CD4-positive, alpha-beta T cell treated with Interleukin-12 subunit alpha and Interleukin-12 subunit beta, for 1 hour (primary cell): ENCODE measurements at regions not wholly inside any gene's neighbourhood (a gene's known extent, or its start where the extent isn't known, plus 50 kb on each side); places are given as distances from the start of the nearest gene placed in this dataset.

Experiments
- DNase-seq: peaks from one replicate; pipeline ENCODE4 v3.0.0-alpha.2; 2020

DNA sequence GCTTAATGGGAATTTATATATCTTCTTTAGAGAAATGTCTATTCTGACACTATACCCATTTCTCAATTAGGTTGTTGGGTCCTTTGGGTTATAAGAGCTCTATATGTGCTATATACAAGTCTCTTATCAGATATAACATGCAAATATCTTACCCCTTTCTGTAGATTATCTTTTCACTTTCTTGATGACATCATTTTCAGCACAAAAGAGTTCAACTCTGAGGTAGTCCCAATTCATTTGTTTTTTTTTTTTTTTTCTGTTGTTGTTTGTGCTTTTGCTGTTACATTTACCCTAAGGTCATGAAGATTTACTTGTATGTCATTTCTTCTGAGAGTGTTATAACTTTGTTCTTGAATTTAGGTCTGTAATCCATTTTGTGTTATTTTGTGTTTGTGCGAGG lies 326.4 kb downstream of the CENPC start:
- no peak for DNase-seq

DNA sequence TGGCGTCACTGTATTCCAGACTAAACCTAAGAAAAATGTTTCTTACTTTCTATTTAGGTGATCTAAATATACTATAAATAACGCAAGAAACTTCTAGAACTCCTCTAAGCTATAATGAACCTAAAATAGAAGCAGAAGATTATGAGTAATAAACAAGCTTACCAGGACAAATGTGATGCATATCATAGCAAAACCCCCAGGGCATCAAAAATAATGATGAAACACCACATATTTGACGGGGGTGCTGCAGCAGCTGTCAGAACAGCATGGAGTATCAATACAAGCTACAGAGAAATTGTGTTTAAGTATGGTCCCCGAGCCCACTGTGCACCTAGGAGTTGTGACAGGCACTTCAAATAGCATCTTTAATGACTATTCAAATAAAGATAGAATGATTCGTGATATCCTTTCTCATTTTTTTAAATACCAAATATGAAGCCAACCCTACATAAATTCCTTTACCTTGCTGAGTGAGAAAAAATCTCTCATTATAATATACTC lies 337.3 kb downstream of the CENPC start:
- DNase-seq = no peak

GRCh38 chr4:67204441-67204840 lies 340.9 kb downstream of the CENPC start:
- no peak for DNase-seq

DNA sequence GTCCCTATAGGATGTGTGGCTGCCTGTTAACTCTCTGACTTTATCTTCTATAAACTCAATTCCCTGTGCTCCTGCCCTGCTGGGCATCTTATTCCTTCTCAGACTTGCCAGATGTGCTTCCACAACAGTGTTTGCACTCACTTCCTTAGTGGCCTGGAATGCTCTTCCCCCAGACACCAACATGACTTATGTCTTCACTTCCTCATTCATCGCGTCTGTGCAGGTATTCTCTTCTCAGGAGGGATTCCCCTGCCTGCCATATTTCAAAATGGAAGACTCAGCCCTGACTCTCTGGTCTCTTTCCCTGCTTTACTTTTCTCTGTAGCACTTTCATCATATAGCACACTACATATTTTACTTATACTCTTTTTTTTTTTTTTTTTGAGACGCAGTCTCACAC lies 344.0 kb downstream of the CENPC start:
- DNase-seq = no peak

DNA sequence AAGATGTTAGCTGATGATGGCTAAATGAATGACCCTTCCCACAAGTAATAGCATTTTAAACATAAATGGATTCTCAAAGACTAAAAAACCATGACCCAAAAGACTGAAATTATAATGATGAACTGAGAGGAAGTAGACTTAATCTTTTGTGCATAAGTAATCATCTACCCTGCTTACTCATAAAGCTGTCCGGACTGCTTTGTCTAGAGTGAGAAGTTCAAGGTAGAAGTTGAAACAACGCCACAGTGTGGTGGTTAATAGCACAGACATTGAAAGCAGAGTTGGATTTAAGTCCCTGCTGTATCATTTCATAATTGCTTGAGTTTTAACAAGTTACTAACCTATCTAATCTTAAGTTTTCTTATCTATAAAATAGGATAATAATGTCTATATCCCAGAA lies 346.6 kb downstream of the CENPC start:
- DNase-seq = no peak

DNA sequence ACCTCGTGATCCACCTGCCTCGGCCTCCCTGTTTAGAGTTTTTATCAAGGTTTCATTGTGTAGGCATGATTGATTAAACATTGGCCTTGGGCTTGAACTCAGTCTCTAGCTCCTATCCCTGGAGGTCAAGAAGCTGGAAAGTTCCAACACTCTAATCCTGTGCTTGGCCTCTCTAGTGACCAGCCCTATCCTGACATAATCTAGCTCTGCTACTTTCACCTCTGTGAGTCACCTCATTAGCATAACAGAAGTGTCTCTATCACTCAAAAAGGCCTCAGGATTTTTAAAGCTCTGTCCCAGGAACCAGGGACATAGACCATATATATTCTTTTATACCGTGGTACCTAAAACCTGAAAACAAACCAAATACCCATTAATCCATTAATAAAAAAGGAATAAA lies 377.5 kb downstream of the CENPC start:
- no peak for DNase-seq

DNA sequence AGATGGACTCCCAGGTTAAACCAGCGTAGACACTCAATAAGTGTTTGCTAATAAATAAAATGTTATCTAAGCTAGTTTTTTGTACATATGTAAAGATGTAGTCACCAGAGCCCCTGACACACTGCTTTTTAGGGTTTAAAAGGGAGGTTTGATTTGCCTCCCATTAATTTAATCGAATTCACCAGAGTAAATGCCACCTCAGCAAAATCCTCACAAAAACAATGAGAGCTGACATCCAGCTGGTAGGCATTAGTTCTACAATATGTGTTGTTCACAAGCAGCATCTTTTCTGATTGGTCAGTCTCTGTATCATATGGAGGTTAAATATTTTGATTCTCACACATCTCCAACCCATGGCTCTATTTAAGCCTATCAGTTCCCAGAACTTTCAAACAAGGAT lies 382.6 kb downstream of the CENPC start:
- no peak for DNase-seq

GRCh38 chr4:67161311-67161710 lies 384.0 kb downstream of the CENPC start:
- DNase-seq = no peak

GRCh38 chr4:67160394-67160793 lies 384.9 kb downstream of the CENPC start:
- DNase-seq = no peak

GRCh38 chr4:67158666-67159065 lies 386.6 kb downstream of the CENPC start:
- DNase-seq = no peak

- DNase-seq = no peak
Observed at GRCh38 chr4:67152976-67153375, 392.3 kb downstream of the CENPC start.

- DNase-seq = no peak
Observed at GRCh38 chr4:67151376-67152343, 393.6 kb downstream of the CENPC start.

GRCh38 chr4:67141586-67141985 lies 403.7 kb downstream of the CENPC start:
- no peak for DNase-seq

DNA sequence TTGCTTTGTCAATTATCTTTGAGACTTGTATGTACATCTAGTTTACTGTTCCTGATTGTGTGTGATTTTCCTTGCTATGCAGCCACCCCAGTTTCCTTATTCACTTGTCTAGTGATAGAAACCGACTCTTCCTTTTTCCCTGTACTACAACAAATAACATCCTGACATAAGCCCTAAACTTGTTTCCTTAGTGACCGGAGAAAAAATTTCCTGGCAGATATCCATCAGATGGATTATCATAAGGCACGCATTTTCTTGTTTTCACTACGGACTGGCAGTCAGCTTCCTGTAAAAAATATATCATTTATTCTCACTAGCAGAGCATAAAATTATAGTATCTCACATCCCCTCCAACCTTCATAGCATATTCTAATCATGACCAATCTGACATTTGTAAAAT lies 410.7 kb downstream of the CENPC start:
- DNase-seq = no peak

DNA sequence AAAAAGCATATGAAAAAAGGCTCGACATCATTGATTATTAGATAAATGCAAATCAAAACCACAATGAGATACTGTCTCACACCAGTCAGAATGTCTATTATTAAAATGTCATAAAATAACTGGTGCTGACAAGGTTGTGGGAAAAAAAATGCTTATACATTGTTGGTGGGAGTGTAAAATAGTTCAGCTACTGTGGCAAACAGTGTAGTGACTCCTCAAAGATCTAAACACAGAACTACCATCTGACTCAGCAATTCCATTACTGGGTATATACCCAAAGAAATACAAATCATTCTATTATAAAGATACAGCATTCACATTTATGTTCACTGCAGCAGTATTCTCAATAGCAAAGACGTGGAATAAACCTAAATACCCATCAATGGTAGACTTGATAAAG lies 412.1 kb downstream of the CENPC start:
- no peak for DNase-seq

- DNase-seq = no peak
Observed at GRCh38 chr4:67131224-67131623, 414.1 kb downstream of the CENPC start.

DNA sequence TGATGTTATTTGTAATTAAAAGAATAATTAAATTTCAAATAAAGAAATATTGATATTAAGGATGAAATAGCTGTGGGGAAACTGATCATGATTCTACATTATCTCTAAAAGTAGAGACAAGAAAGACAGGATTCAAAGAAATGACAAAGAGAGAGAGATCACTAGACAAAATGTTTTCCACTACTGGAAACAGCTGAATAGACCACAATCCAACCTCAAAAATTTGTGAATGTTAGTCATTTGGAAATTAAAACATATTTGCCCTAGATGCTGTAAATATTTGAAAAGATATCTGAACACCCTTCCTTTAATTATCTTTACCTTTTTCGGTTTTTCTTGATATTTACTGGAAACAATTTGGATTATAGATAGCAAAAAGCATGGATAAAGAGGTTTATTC lies 414.9 kb downstream of the CENPC start:
- DNase-seq = no peak

- DNase-seq = no peak
Observed at GRCh38 chr4:67126570-67126969, 418.7 kb downstream of the CENPC start.

DNA sequence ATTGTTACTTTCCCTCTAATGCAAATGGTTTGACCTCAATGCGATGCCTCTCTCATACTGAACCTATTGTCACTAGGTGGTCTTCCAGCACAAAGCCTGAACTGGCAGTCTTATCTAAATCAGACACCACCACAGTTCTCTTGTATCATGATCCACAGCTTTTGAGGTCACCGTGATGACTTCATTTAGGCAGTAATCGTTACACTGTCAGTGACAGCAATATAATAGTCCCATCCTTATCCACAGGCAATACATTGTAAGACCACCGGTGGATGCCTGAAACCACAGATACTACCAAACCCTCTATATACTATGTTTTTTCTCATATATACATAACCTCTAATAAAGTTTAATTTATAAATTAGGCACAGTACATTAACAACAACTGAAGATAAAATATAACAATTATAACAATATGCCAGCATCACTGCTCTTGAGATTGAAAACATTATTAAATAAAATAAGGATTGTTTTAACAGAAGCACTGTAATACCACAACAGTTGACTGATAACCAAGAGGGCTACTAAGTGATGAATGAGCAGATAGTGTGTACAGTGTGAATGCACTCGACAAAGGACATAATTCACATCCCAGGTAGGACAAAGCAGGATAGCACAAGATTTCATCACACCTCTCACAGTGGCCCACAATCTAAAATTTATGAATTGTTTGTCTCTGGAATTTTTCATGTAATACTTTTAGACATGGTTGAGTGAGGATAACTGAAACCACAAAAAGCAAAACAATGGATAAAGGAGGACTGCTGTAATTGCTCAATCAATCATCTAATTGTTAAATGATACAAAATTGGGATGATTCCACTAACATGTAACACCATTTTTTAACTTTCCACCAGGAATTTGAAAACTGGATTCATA lies 419.4 kb downstream of the CENPC start:
- DNase-seq = no peak

- no peak for DNase-seq
Observed at GRCh38 chr4:67124716-67125115, 420.6 kb downstream of the CENPC start.

DNA sequence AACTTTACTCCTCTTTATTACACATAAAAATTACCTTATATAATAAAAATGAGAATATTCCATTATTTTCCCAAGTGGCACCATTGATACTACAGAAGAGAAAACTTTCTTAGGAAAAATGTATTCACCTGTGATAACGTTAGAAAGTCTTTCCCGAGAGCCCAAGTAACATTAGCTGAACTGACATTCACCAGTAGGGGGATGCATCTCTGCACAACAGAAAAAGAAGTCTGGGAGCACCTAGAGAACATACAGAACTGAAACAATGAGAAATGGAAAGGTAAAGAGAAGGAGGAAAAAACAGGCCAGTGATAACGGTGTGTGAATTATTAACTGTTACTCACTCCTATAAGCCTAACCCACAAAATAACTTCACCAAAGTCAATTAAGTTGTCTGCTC lies 423.3 kb downstream of the CENPC start:
- no peak for DNase-seq

GRCh38 chr4:67120369-67120768 lies 424.9 kb downstream of the CENPC start:
- DNase-seq = no peak

DNA sequence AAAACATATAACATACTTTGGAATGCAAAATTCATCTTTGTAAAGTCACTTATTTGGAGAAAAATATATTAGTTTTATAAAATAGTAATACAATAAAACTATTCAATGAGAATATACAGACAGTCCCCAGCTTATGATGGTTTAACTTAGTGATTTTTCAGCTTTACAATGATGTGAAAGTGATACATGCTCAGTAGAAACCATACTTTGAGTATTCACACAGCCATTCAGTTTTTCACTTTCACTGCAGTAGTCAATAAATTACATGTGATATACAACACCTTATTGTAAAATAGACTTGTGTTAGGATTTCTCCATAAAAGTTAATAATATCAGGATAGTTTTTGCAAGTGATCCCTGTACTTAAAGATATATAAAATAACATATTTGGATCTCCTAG lies 436.0 kb downstream of the CENPC start:
- no peak for DNase-seq
